Hepatic stellate cell (primary cell): ENCODE measurements at regions not wholly inside any gene's neighbourhood (a gene's known extent, or its start where the extent isn't known, plus 50 kb on each side); places are given as distances from the start of the nearest gene placed in this dataset.
A peak's percentile ranks its signal among the peaks of the same experiment; 100 is the strongest.
"Not testable (repeated sequence)": the region's sequence is repeated elsewhere in the genome, so short reads cannot be mapped to it uniquely, and the experiment has no call there.

Experiments used
- DNase-seq: peaks from one replicate; pipeline ENCODE4 v3.0.0; 2011; ENCODE audit warnings: low spot score

GRCh38 chr2:212773808-212774339, 235.3 kb upstream of the ERBB4 start:
- no peak for DNase-seq

GRCh38 chr2:212770240-212770639, 231.6 kb upstream of the ERBB4 start:
- no peak for DNase-seq

- DNase-seq, result no peak
Observed at GRCh38 chr2:212766921-212767320, 228.3 kb upstream of the ERBB4 start.

GRCh38 chr2:212752730-212753351, 214.2 kb upstream of the ERBB4 start:
- DNase-seq, result no peak

- no peak for DNase-seq
Observed at GRCh38 chr2:212745359-212745758, 206.8 kb upstream of the ERBB4 start.

GRCh38 chr2:212737392-212738172, 199.0 kb upstream of the ERBB4 start:
- DNase-seq, result no peak

GRCh38 chr2:212736385-212736726, 197.8 kb upstream of the ERBB4 start:
- no peak for DNase-seq

GRCh38 chr2:212733273-212733672, 194.7 kb upstream of the ERBB4 start:
- no peak for DNase-seq

GRCh38 chr2:212732860-212733259, 194.3 kb upstream of the ERBB4 start:
- DNase-seq, result no peak

GRCh38 chr2:212730994-212731393, 192.4 kb upstream of the ERBB4 start:
- no peak for DNase-seq

GRCh38 chr2:212728717-212729116, 190.1 kb upstream of the ERBB4 start:
- DNase-seq, result no peak

- DNase-seq, result no peak
Observed at GRCh38 chr2:212727751-212728150, 189.1 kb upstream of the ERBB4 start.

GRCh38 chr2:212726403-212726802, 187.8 kb upstream of the ERBB4 start:
- DNase-seq, result no peak

- no peak for DNase-seq
Observed at GRCh38 chr2:212725180-212725579, 186.6 kb upstream of the ERBB4 start.

- DNase-seq, result no peak
Observed at GRCh38 chr2:212723226-212723625, 184.6 kb upstream of the ERBB4 start.

GRCh38 chr2:212722046-212722445, 183.4 kb upstream of the ERBB4 start:
- DNase-seq, result no peak

- no peak for DNase-seq
Observed at GRCh38 chr2:212721026-212721451, 182.4 kb upstream of the ERBB4 start.

GRCh38 chr2:212715411-212715810, 176.8 kb upstream of the ERBB4 start:
- DNase-seq, result not testable (repeated sequence)

- DNase-seq, result no peak
Observed at GRCh38 chr2:212713681-212714080, 175.1 kb upstream of the ERBB4 start.

GRCh38 chr2:212712991-212713390, 174.4 kb upstream of the ERBB4 start:
- no peak for DNase-seq

GRCh38 chr2:212712466-212712865, 173.9 kb upstream of the ERBB4 start:
- no peak for DNase-seq

GRCh38 chr2:212711856-212712255, 173.3 kb upstream of the ERBB4 start:
- peak; percentile 7 for DNase-seq

- no peak for DNase-seq
Observed at GRCh38 chr2:212709280-212709679, 170.7 kb upstream of the ERBB4 start.

- no peak for DNase-seq
Observed at GRCh38 chr2:212708355-212708754, 169.8 kb upstream of the ERBB4 start.
